Uterus (tissue), 2 donors: ENCODE measurements at regions not wholly inside any gene's neighbourhood (a gene's known extent, or its start where the extent isn't known, plus 50 kb on each side); places are given as distances from the start of the nearest gene placed in this dataset.

Source experiments
- POLR2A ChIP-seq, 2 donors: fragments of 450-650 bp; IDR thresholded peaks; one replicate each; pipeline ENCODE4 v1.6.1; 2016; ENCODE audit warnings: antibody characterized with exemption in 2 of 2, mild to moderate bottlenecking in 1 of 2, moderate library complexity in 1 of 2
- TF ChIP-seq, protein P1 (sequence below), 4 experiments: fragments of 200-600 bp in 2 of 4; fragments of 450-650 bp in 2 of 4; sonication (generic) in 2 of 4; IDR thresholded peaks; one replicate each; pipeline ENCODE4 v1.5.1; 2016 to 2019; ENCODE audit warnings: antibody characterized with exemption in 4 of 4, mild to moderate bottlenecking in 2 of 4, moderate library complexity in 1 of 4

GRCh38 chr13:65936249-65936648, 1293.9 kb downstream of the PCDH9 start:
- TF ChIP-seq, protein P1, sequence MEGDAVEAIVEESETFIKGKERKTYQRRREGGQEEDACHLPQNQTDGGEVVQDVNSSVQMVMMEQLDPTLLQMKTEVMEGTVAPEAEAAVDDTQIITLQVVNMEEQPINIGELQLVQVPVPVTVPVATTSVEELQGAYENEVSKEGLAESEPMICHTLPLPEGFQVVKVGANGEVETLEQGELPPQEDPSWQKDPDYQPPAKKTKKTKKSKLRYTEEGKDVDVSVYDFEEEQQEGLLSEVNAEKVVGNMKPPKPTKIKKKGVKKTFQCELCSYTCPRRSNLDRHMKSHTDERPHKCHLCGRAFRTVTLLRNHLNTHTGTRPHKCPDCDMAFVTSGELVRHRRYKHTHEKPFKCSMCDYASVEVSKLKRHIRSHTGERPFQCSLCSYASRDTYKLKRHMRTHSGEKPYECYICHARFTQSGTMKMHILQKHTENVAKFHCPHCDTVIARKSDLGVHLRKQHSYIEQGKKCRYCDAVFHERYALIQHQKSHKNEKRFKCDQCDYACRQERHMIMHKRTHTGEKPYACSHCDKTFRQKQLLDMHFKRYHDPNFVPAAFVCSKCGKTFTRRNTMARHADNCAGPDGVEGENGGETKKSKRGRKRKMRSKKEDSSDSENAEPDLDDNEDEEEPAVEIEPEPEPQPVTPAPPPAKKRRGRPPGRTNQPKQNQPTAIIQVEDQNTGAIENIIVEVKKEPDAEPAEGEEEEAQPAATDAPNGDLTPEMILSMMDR (IDR thresholded peaks at IDR 0.05): no peak
- TF ChIP-seq POLR2A (IDR thresholded peaks at IDR 0.05): no peak
